GM19324 (cell line): ENCODE measurements at regions not wholly inside any gene's neighbourhood (a gene's known extent, or its start where the extent isn't known, plus 50 kb on each side); places are given as distances from the start of the nearest gene placed in this dataset.
"Not testable (repeated sequence)": the region's sequence is repeated elsewhere in the genome, so short reads cannot be mapped to it uniquely, and the experiment has no call there.

ENCODE experiments used
- ATAC-seq: cut with Tn5 transposase; IDR thresholded peaks from one replicate; pipeline ENCODE4 v1.9.1; 2021; ENCODE audit warnings: mild to moderate bottlenecking, moderate library complexity; ENCODE audit not compliant: unreplicated experiment, low FRiP score

- ATAC-seq: not testable (repeated sequence)
These were observed 306.4 kb downstream of the SEMA3D start for GRCh38 chr7:84880326-84880997.

DNA sequence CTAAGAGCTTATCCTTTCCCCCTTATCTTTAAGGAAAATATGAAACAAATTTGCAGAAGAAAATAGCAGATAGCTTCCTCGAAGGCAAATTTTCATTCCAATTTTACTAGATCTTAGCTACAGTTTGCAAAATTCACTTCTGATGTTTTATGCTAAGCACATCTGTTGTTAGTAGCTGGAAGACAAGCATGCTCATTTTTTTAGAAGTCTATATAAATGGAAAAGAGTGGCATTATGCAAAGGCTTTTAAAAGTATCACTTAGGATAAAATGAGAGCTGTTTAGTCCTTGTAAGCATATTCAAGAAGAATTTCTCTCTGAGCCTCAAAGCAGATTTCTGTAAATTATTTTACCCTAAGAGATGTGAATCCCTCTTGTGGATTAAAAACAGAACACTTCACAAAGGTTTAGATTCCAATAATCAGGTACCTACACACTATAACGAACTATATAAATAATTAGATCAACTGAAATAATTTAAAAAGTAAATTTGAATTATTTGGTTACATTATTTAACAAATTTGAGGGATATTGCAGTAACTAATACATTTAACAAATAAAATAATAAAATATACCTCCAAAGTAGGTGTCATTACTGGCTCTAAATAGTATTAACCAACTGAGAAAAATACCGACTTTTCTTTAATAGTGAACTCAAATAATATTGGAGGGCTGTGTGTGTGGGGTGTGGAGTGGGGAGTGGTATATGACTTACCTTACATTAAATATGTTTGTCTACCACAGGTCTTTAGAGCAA, 307.1 kb downstream of the SEMA3D start:
- no peak for ATAC-seq

DNA sequence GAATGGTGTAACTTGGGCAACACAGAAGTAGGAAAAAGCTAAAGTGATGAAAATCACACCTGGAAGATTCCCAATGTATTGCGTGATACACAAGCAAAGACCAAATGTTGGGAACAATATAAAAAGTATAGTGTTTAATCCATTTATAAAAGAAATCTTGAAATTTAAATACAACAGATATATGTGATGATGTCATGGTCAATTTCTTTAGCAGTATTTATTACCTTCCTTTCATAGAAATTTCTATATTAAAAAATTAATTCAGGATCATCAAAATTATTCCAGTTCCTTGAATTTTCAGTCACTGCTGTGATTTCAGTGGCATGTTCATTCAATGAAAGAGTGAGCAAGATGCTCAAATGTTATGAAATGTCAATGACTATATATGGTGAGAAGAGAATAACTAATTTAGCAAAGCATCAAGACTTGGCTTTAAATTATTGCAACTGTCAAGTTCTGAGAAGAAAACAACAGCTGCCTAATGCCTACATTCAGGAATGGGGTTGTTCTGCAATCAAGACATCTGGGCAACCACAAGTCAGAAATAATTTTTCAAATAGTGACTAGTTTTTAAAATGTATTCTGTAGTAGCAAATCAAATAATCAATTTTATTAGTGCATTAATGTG, 308.8 kb downstream of the SEMA3D start:
- no peak for ATAC-seq

DNA sequence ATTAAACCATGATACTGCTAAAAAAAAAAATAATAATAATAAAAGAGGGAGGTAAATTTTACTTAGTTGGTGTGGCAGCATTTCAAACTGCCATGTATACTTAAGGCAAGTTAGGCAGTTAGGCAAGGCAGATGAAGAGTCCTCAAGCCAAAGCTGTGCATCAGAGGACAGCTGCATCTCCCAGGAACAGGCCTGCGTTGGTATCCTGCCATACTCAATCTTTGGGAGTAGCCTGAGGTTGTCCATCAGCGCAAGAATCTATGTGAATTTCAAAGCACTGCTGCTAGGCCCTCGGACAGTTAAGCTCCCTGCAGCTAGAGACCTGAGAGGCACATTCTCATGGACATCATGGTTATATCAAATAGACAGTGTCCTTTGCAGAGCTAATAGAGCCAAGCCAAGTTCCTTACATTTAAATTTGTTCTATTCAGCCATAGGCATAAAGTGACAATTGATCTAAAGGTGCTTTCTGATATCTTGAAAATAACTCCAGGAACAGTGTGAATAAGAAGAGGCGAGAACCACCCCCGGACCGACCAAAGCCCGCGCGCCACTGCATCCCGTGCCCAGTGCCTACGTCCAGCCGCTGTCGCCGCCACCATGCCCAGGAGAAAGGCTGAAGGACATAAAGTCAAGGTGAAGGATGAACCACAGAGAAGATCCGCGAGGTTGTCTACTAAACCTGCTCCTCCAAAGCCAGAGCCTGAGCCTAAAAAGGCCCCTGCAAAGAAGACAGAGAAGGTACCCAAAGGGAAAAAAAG, 310.6 kb downstream of the SEMA3D start:
- no peak for ATAC-seq

DNA sequence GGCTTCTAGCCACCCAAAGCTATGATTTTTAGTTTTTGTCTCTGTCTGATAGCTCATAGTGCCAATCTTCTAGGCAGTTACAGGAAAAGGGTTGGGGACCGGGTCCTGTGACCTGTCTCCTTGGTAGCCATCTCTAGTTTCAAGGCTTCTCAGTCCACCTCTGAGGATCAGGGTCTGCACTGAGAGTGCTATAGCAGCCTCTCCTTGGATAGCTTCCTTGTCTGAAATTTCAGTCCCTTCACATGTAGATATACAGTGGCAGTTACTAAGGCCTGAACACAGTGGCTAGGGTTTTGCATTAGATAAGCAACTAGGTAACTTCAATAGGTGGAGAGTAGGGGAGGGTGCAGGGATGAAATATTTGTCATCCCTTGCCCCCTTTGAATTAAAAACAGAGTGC, 321.3 kb downstream of the SEMA3D start:
- no peak for ATAC-seq

GRCh38 chr7:84857336-84857735, 329.5 kb downstream of the SEMA3D start:
- ATAC-seq: no peak

DNA sequence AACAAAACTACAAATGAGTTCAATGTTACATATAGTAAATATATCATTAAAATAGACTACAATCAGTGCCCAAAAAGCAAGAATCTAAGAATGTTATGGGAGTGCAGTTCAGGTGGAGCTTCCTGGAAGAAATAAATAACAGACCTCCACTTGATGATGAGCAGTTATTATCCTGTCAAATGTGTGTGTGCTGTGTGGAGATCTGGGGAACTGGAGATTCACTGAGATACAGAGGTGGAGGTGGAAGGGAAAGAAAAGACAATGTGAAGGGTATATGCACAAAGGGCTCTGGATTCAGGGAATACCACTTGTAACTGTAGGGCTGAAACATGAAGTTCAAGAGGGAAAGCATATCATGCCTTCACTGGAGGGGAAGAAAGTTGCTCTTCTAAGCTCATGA, 331.1 kb downstream of the SEMA3D start:
- no peak for ATAC-seq

- not testable (repeated sequence) for ATAC-seq
These were observed 337.9 kb downstream of the SEMA3D start for GRCh38 chr7:84848974-84849372.

DNA sequence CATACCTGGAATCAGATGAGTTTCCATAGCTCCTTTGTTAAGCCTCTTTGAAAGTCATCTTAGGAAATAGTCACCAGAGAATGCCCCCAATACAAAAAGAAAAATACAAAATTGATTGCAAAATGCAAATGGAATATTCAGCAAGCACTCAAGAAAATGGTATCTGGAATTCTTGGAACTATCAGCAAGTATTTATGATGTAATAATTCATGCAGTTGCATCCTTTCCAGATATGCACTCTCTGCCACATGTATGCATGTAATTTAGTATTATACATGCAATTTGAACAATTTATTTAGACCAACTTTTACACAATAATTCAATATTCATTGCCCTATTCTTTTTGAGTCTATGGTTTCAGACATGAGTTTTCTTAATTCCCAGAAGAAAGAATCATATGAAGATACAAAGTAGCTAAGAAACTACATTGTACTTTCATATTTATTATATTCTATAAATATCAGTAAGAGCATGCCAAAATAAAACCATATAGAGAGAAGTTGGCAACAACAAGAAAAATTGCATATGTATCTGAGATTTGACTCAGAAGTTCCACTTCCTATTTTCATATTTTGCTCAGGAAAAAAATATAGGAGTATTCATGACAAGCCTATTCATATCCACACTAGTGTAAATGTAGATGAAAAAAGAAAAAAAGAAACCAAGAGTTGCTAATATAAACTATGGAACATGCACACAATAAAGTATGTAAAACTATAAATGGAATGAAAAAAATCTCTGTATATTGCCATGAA, 338.5 kb downstream of the SEMA3D start:
- no peak for ATAC-seq

- ATAC-seq: no peak
These were observed 339.1 kb downstream of the SEMA3D start for GRCh38 chr7:84847790-84848189.

DNA sequence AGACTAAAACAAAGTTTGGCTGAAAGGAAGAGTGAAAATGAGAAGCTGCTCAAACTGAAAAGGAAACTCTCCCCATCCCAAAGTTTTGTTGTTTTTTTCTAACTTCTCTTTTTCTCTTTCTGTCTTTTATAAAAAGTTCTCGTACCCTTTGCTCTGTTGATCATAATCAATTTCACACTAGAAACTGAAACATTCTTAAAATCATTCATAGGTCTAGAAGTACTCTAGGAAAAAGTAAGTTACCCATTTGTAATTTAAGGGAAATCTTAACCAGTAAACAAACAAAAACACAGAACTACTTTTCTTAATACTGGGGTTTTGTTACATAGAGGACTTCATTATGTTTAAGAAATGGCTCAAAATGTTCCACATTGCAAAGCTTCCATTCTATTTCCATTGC, 339.8 kb downstream of the SEMA3D start:
- ATAC-seq: no peak

GRCh38 chr7:84845971-84846370, 340.9 kb downstream of the SEMA3D start:
- no peak for ATAC-seq

DNA sequence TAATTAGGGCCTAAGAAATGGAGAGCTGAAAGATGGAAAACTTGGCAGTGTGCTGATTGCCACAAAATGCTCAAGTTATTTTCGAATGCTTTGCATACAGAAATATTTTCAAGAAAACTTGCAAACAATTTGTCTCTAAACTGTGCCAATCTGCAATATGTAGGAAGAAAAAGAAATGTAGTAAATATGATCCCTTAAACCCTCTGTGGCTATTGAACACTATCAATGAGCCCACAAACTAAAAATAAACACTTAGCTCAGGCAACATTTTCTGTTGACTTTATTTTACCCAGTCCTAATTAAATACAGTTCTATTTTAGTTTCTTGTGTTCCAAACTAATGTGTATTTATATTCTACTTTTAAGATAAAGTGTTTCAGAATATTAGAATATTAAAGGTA, 342.1 kb downstream of the SEMA3D start:
- no peak for ATAC-seq

- ATAC-seq: no peak
These were observed 345.0 kb downstream of the SEMA3D start for GRCh38 chr7:84841809-84842208.

- ATAC-seq: no peak
These were observed 348.0 kb downstream of the SEMA3D start for GRCh38 chr7:84838857-84839256.

DNA sequence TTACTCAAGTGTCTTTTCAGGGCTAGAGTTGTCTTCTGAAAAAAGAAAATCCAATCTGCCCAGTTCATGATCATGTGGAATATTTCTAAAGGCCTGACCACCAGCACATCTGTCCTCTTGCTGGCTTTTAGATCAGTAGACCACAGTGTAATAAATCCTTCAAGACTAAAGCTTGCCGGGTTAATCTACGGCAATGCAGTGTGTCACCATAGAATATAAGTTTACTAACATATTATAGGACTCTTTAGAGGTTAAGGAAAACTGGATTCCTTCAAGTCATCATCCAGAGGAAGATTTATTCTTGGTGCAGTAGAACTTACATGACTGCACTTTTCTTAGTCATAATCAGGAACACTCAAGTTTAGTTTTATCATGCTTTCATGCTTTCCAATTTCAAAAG, 349.5 kb downstream of the SEMA3D start:
- no peak for ATAC-seq

- ATAC-seq: no peak
These were observed 357.1 kb downstream of the SEMA3D start for GRCh38 chr7:84829719-84830118.

- ATAC-seq: no peak
These were observed 362.7 kb downstream of the SEMA3D start for GRCh38 chr7:84824057-84824651.

- no peak for ATAC-seq
These were observed 363.3 kb downstream of the SEMA3D start for GRCh38 chr7:84823530-84823929.

DNA sequence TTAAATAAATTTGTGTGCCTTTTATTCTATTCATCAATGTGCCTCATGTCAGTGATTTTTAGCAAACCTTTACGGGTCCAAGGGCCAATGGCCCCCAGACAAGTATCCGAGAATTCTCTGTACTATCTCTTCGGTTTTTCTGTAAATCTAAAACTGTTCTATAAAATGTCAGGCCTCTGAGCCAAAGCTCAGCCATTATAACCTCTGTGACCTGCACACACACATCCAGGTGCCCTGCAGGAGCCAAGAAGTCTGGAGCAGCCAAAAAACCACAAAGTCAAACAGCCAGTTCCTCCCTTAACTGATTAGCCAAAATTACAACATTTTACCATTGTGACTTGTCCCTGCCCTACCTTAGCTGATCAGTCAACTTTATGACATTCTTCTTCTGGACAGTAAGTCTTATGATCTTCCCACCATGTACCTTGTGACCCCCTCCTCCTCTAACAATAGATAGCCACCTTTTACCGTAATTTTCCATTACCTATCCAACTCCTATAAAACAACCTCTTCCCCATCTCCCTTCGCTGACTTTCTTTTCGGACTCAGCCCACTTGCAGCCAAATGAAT, 363.8 kb downstream of the SEMA3D start:
- no peak for ATAC-seq
